ENCODE measurements at regions not wholly inside any gene's neighbourhood (a gene's known extent, or its start where the extent isn't known, plus 50 kb on each side); places are given as distances from the start of the nearest gene placed in this dataset.

- H3K27ac ChIP-seq, result no peak overlapping the region
- H3K36me3 ChIP-seq (replicated peaks in 1 of 2), result no peaks in the 10 kb centered on the region
- intact Hi-C loops (cut with DNase I), result no loop called here
- DNase-seq, result no peak
- H3K4me1 ChIP-seq (replicated peaks in 1 of 2), result no peaks in the 10 kb centered on the region
- no peaks in the 10 kb centered on the region for H3K27me3 ChIP-seq
- no peaks in the 10 kb centered on the region for H3K9me3 ChIP-seq (replicated peaks in 1 of 3)
- no peak for TF ChIP-seq CTCF (IDR thresholded peaks at IDR 0.05)
- H3K4me3 ChIP-seq, result no peak overlapping the region
- WGBS, 4 donors, result 45 to 74% (median 57%) methylated on average over 1 of the region's 1 CpG
Observed at GRCh38 chr3:18866899-18867298, 281.4 kb upstream of the KCNH8 start.

GRCh38 chr3:18864933-18865731 lies 283.2 kb upstream of the KCNH8 start:
- 64 to 87% (median 72%) methylated on average over 3 of the region's 3 CpGs for WGBS, 4 donors
- intact Hi-C loops (cut with DNase I), result no loop called here
- Histone ChIP-seq H3K36me3 (replicated peaks in 1 of 2) (no peaks in the 10 kb centered on the region), H3K27ac (no peak overlapping the region), H3K27me3 (no peaks in the 10 kb centered on the region), H3K9me3 (replicated peaks in 1 of 3) (no peaks in the 10 kb centered on the region), H3K4me3 (no peak overlapping the region), H3K4me1 (replicated peaks in 1 of 2) (no peaks in the 10 kb centered on the region)
- no peak for DNase-seq
- no peak for TF ChIP-seq POLR2A (IDR thresholded peaks at IDR 0.05)
- TF ChIP-seq CTCF (IDR thresholded peaks at IDR 0.05), result no peak

- DNase-seq, result no peak
- Histone ChIP-seq H3K4me3 (no peak overlapping the region), H3K9me3 (replicated peaks in 1 of 3) (no peaks in the 10 kb centered on the region), H3K27ac (no peak overlapping the region), H3K27me3 (no peaks in the 10 kb centered on the region), H3K4me1 (replicated peaks in 1 of 2) (no peaks in the 10 kb centered on the region), H3K36me3 (replicated peaks in 1 of 2) (no peaks in the 10 kb centered on the region)
- TF ChIP-seq CTCF (IDR thresholded peaks at IDR 0.05) (no peak), POLR2A (IDR thresholded peaks at IDR 0.05) (no peak)
- 79 to 91% (median 83%) methylated on average over 2 of the region's 2 CpGs for WGBS, 4 donors
- intact Hi-C loops (cut with DNase I), result no loop called here
Observed at GRCh38 chr3:18862077-18862476, 286.2 kb upstream of the KCNH8 start.

GRCh38 chr3:18861137-18861536 lies 287.2 kb upstream of the KCNH8 start:
- Histone ChIP-seq H3K9me3 (replicated peaks in 1 of 3) (no peaks in the 10 kb centered on the region), H3K36me3 (replicated peaks in 1 of 2) (no peaks in the 10 kb centered on the region), H3K27ac (no peak overlapping the region), H3K27me3 (no peaks in the 10 kb centered on the region), H3K4me3 (no peak overlapping the region), H3K4me1 (replicated peaks in 1 of 2) (no peaks in the 10 kb centered on the region)
- intact Hi-C loops (cut with DNase I), result no loop called here
- 59 to 67% (median 62%) methylated on average over 3 of the region's 3 CpGs for WGBS, 4 donors
- TF ChIP-seq POLR2A (IDR thresholded peaks at IDR 0.05), result no peak
- no peak for TF ChIP-seq CTCF (IDR thresholded peaks at IDR 0.05)
- no peak for DNase-seq

Measured in adrenal gland (tissue), 9 donors.